Stimulated activated naive CD8-positive, alpha-beta T cell treated with anti-CD3 and anti-CD28 coated beads, Interleukin-15, Interleukin-2, amounts not matched to agents 100 U/mL and 50 U/mL, for 24 hours (primary cell): ENCODE measurements at regions not wholly inside any gene's neighbourhood (a gene's known extent, or its start where the extent isn't known, plus 50 kb on each side); places are given as distances from the start of the nearest gene placed in this dataset.
A peak's percentile ranks its signal among the peaks of the same experiment; 100 is the strongest.

Experiments used
- ATAC-seq: fragments of 150-1000 bp; cut with Tn5 transposase; one replicate; pipeline ENCODE4 v1.10.0; 2021
- DNase-seq: peaks from one replicate; pipeline ENCODE4 v3.0.0; 2021

- no peak for ATAC-seq
- DNase-seq = peak; percentile 6
These were observed 451.3 kb downstream of the PMP22 start for GRCh38 chr17:14813649-14814370.

GRCh38 chr17:14808425-14808824 is 456.7 kb downstream of the PMP22 start:
- DNase-seq (no peak), ATAC-seq (no peak)

DNA sequence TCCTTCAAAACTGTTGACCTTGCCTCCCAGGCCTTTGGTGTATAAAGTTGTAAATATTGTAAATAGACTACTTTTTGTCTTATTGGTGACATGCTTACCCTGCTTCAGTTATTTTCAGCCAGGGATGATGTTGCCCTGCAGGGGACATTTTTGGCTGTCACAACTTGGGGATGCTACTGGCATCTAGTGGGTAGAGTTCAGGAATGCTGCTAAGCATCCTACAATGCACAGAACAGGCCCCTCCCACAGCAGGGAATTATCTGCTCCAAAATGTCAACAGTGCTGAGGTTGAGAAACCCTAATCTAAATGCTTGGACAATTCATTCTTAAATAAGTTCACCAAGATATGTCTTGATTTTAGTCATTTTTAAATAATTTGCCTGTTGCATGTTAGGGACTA is 459.8 kb downstream of the PMP22 start:
- ATAC-seq (no peak), DNase-seq (no peak)

DNA sequence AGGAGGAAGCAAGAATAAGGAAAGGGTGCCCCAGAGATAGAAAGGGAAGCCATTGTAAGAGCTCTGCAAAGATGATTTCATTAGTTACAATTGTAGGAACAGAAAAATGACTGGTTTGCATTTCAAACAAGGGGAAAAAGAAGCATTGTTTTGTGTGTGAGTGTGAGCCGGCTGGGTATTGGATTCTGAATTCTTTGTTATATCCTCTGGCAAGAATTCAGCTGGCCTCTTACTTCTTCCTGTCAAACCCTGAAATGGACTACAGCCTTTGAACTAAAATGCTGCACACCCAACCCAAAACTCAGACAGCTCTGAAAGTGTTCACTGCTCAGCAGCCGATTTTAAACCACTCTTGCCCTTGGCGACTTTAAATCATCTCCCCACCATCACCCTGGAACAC is 461.3 kb downstream of the PMP22 start:
- DNase-seq = no peak
- ATAC-seq = no peak

GRCh38 chr17:14797801-14798200 is 467.3 kb downstream of the PMP22 start:
- ATAC-seq (no peak), DNase-seq (no peak)

DNA sequence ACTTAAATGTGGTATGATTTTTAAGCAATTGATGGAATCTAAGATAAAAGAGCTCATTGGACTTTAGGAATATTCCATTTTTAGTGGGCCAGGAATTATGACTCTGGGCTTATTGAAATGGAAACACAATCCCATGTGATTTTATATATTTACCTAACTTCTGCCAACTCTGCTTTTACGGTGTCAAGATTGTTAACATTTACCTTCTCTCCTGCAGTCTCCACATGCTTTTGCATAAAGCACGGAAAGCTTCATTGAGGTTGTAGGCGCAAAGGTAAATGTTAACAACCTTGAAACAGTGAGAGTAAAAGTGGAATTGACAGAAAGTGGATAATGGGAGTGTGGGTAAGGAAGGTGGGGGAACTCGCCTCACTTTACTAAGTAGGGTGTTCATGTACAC is 468.1 kb downstream of the PMP22 start:
- DNase-seq (no peak), ATAC-seq (no peak)

DNA sequence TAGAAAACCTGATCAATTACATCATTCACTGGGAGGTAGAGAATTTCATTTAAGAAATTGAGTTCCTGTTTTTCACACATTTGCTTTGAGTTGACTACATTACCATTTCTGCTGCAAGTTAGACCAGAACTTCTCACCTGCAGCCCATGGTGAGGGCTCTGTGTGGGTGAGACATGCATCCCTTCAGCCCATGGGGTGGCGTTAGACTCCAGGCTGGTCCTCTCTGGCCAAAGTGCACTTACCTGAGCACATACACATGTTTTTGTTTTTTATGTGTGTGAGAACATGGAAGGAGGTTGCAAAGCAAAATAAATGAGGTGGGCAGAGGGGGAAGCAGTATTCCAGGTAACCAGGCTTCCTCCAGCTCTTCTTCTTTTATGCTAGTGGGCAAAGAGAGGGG is 470.2 kb downstream of the PMP22 start:
- no peak for ATAC-seq
- DNase-seq = no peak

DNA sequence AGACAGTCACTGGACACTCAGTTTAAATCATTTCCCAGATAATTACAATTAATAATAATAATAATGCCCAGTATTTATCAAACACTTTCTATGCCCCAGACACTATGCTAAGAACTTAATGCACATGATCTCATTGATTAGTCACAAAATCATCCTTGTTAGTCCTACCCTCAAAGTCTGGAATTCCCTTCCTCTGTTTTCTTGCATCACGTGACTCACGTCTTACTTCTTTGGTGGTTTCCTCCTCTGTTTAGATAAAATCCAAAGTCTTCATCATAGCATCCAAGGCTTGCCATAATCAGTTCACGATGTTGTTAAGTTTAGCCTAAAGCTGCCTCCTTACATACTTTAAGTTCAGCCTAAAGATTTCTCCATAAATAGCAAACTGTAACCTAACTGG is 471.9 kb downstream of the PMP22 start:
- no peak for ATAC-seq
- DNase-seq = no peak

DNA sequence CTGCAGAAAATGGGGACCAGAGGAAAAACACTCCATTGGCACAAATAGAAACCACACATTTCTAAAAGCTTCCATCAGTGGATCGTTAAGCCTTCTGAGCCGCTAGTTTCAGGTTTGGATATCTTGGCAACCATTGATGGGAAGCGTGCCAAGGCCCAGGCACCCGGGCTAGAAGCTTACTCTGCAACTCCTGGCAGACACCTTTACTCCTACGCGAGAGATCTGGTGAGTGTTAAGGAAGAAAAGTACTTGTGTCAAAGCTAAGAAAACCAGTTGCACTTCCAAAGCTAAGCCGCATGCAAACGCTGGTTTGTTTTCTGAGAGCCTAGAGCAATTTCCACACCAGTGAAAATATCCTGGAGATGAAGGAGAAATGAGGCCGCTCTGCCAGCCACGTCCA is 472.4 kb downstream of the PMP22 start:
- DNase-seq (no peak), ATAC-seq (no peak)

DNA sequence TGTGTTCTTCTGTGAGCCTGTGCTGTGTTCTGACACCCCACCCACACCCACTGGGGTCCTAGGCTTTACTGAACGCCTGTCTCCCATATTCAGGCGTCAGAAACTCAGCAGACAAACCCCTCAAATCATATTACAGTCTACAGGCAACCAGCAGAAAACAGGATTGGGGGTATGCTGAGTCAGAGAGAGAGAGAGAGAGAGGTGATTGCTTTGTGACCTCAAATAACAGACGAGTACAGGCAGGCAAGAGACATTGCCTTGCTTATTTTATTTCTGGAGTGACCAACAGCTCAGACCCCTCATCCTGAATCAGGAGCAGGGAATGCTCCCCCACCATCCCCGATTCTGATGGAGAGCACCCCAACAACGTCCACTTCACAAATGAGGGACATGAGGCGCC is 473.9 kb downstream of the PMP22 start:
- ATAC-seq (no peak), DNase-seq (no peak)

DNA sequence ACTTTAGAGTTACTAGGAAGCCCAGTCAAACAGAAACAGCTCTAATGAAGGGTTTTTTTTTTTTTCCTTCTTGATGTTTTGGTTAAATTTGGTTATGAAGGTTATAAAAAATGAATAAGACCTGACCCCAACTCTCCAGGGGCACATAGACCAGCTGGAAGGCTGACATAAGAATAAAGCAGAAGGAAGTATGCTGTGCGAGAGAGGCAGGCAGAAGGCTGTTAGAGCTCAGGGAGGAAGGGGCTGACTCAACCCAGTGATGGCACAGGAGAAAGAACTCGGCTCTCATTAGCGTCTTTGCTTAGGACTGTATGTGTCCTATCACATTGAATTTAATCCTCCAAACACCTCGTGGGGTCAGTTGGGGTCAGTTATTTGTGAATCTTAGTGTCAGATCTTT is 474.6 kb downstream of the PMP22 start:
- DNase-seq (no peak), ATAC-seq (peak; percentile 36)

DNA sequence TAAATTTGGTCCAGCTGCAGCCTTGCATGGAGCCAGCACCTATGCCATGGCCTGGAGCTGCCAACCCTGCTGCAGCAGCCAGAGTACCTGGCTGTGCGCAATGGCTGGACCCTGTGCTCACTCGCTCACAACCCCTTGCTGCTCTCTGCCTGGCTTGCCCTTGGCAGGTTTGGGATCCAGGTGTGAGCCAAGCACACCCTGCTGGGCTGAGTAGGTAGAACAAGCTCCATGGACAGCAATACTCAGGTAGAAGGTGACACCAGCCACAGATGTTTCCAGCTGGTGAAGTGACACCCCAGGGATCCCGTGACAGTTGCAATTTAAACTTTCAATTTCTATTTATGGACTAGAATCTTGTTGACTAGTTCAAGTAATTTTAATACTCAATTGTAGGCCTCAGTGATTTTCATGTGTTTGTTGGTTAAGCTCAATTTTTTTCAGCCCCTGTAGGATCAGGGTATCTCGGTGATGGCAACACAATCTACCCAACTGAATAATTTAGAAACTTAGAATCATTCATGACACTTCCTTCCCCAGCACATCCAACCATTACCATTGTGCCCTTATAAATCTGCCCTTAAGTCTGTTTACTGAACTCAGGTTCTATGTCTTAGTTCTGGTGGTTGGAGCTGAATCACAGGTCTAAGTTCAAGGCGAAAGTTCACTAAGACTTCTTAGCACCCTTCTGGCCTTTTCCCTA is 480.0 kb downstream of the PMP22 start:
- peak; percentile 52 for ATAC-seq
- DNase-seq = peak; percentile 19

- ATAC-seq (no peak), DNase-seq (no peak)
These were observed 480.2 kb downstream of the HS3ST3B1 start for GRCh38 chr17:14781123-14781522.

- DNase-seq (no peak), ATAC-seq (no peak)
These were observed 479.3 kb downstream of the HS3ST3B1 start for GRCh38 chr17:14780097-14780651.

GRCh38 chr17:14779241-14779640 is 478.4 kb downstream of the HS3ST3B1 start:
- ATAC-seq (no peak), DNase-seq (no peak)

GRCh38 chr17:14777291-14777690 is 476.4 kb downstream of the HS3ST3B1 start:
- ATAC-seq (no peak), DNase-seq (no peak)

GRCh38 chr17:14776791-14777190 is 475.9 kb downstream of the HS3ST3B1 start:
- ATAC-seq (no peak), DNase-seq (no peak)

- DNase-seq (no peak), ATAC-seq (no peak)
These were observed 475.0 kb downstream of the HS3ST3B1 start for GRCh38 chr17:14775731-14776492.

DNA sequence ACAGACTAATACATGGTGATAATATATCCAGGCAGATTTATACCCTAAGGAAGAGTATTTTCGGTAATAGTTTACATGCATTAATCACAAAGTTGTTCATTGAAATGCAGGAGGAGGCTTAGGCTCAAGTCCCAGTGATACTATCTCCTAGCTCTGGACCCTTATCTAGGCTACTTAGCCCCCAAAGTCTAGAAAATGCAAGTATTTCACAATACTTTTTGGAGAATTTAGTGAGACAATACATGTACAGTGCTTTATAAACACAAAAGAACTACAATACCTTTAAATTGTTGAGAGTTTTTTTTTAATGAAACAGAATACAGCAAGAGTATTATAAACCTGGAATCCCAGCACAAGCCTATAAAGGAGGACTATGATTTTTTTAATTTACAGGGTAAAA is 473.9 kb downstream of the HS3ST3B1 start:
- DNase-seq (no peak), ATAC-seq (no peak)

GRCh38 chr17:14772776-14773175 is 471.9 kb downstream of the HS3ST3B1 start:
- ATAC-seq = no peak
- DNase-seq = no peak

GRCh38 chr17:14771543-14771942 is 470.7 kb downstream of the HS3ST3B1 start:
- ATAC-seq = no peak
- no peak for DNase-seq

DNA sequence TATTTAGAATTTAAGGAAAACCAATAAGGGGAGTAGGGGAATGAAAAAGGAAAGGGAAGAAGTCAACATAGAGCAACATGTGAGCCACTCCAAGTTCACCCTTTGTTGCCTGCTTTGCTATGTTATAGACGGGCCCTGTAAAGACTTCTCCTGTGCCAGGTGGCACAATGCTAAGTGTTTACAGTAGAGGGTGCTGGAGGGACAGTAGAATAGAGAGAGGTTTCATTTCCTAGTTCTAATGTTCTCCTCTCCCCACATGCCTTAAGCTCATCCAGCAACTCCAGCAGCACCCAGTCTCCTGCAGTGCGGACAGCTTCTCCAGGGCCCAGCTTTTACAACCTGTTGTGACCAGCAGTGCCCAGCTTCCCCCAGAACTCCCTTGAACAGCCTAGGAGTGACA is 468.0 kb downstream of the HS3ST3B1 start:
- ATAC-seq = no peak

More for the DNA sequence above, 468.0 kb downstream of the HS3ST3B1 start:
- DNase-seq = no peak
